ENCODE measurements at regions not wholly inside any gene's neighbourhood (a gene's known extent, or its start where the extent isn't known, plus 50 kb on each side); places are given as distances from the start of the nearest gene placed in this dataset.

- no peak for DNase-seq (ENCODE audit: low read depth)
Observed at GRCh38 chr6:90928051-90928450, 341.2 kb upstream of the MAP3K7 start.

- no peak for DNase-seq (ENCODE audit: low read depth)
Observed at GRCh38 chr6:90925726-90926125, 338.9 kb upstream of the MAP3K7 start.

GRCh38 chr6:90922325-90922724 lies 335.5 kb upstream of the MAP3K7 start:
- DNase-seq (ENCODE audit: low read depth): no peak

- no peak for DNase-seq (ENCODE audit: low read depth)
Observed at GRCh38 chr6:90918361-90918760, 331.5 kb upstream of the MAP3K7 start.

GRCh38 chr6:90917376-90917775 lies 330.5 kb upstream of the MAP3K7 start:
- no peak for DNase-seq (ENCODE audit: low read depth)

GRCh38 chr6:90916968-90917367 lies 330.1 kb upstream of the MAP3K7 start:
- DNase-seq (ENCODE audit: low read depth): no peak

GRCh38 chr6:90915224-90915915 lies 328.5 kb upstream of the MAP3K7 start:
- DNase-seq (ENCODE audit: low read depth): no peak

GRCh38 chr6:90914312-90914711 lies 327.4 kb upstream of the MAP3K7 start:
- no peak for DNase-seq (ENCODE audit: low read depth)

GRCh38 chr6:90913266-90913960 lies 326.5 kb upstream of the MAP3K7 start:
- no peak for DNase-seq (ENCODE audit: low read depth)

- DNase-seq (ENCODE audit: low read depth): no peak
Observed at GRCh38 chr6:90911642-90912041, 324.8 kb upstream of the MAP3K7 start.

- no peak for DNase-seq (ENCODE audit: low read depth)
Observed at GRCh38 chr6:90910893-90911292, 324.0 kb upstream of the MAP3K7 start.

- no peak for DNase-seq (ENCODE audit: low read depth)
Observed at GRCh38 chr6:90907931-90908655, 321.2 kb upstream of the MAP3K7 start.

GRCh38 chr6:90905351-90905750 lies 318.5 kb upstream of the MAP3K7 start:
- DNase-seq (ENCODE audit: low read depth): no peak

GRCh38 chr6:90900034-90900433 lies 313.2 kb upstream of the MAP3K7 start:
- DNase-seq (ENCODE audit: low read depth): no peak

GRCh38 chr6:90898763-90899162 lies 311.9 kb upstream of the MAP3K7 start:
- DNase-seq (ENCODE audit: low read depth): no peak

- no peak for DNase-seq (ENCODE audit: low read depth)
Observed at GRCh38 chr6:90896075-90896547, 309.2 kb upstream of the MAP3K7 start.

GRCh38 chr6:90895299-90896074 lies 308.6 kb upstream of the MAP3K7 start:
- no peak for DNase-seq (ENCODE audit: low read depth)

- DNase-seq (ENCODE audit: low read depth): no peak
Observed at GRCh38 chr6:90894285-90895130, 307.6 kb upstream of the MAP3K7 start.

- no peak for DNase-seq (ENCODE audit: low read depth)
Observed at GRCh38 chr6:90893400-90893799, 306.5 kb upstream of the MAP3K7 start.

GRCh38 chr6:90892271-90892670 lies 305.4 kb upstream of the MAP3K7 start:
- no peak for DNase-seq (ENCODE audit: low read depth)

GRCh38 chr6:90891355-90891754 lies 304.5 kb upstream of the MAP3K7 start:
- DNase-seq (ENCODE audit: low read depth): no peak
